ENCODE measurements at regions not wholly inside any gene's neighbourhood (a gene's known extent, or its start where the extent isn't known, plus 50 kb on each side); places are given as distances from the start of the nearest gene placed in this dataset.
A peak's percentile ranks its signal among the peaks of the same experiment; 100 is the strongest.

GRCh38 chr2:18408638-18409037 is 151.8 kb downstream of the RDH14 start:
- no peak overlapping the region for H3K27ac Mint-ChIP-seq
- H3K9me3 Mint-ChIP-seq: no peaks in the 10 kb centered on the region
- no peaks in the 10 kb centered on the region for H3K27me3 Mint-ChIP-seq (ENCODE audit: low read depth)
- no peak overlapping the region for H3K4me3 Mint-ChIP-seq
- no peaks in the 10 kb centered on the region for H3K36me3 Mint-ChIP-seq (ENCODE audit: low read depth)
- TF ChIP-seq CTCF (IDR thresholded peaks at IDR 0.05; ENCODE audit: unreplicated experiment in 3 of 3): no peak
- peaks cover 11% of the 10 kb centered on the region for H3K4me1 Mint-ChIP-seq

GRCh38 chr2:18406219-18406618 is 154.2 kb downstream of the RDH14 start:
- Mint-ChIP-seq H3K27me3 (ENCODE audit: low read depth) (no peaks in the 10 kb centered on the region), H3K27ac (no peak overlapping the region)

GRCh38 chr2:18404708-18405107 is 155.7 kb downstream of the RDH14 start:
- peaks cover 5% of the 10 kb centered on the region for H3K4me1 Mint-ChIP-seq
- no peaks in the 10 kb centered on the region for H3K36me3 Mint-ChIP-seq (ENCODE audit: low read depth)
- H3K4me3 Mint-ChIP-seq: no peak overlapping the region
- no peaks in the 10 kb centered on the region for H3K9me3 Mint-ChIP-seq
- peak; percentile 21 to 42 (median 29) for TF ChIP-seq CTCF (IDR thresholded peaks at IDR 0.05; ENCODE audit: unreplicated experiment in 3 of 3)
- H3K27ac Mint-ChIP-seq: peak overlapping the region in 1 of 3 experiments; percentile 60
- no peaks in the 10 kb centered on the region for H3K27me3 Mint-ChIP-seq (ENCODE audit: low read depth)

More at GRCh38 chr2:18406219-18406618, 154.2 kb downstream of the RDH14 start:
- H3K4me3 Mint-ChIP-seq: no peak overlapping the region
- H3K4me1 Mint-ChIP-seq: peaks cover 5% of the 10 kb centered on the region
- no peaks in the 10 kb centered on the region for H3K9me3 Mint-ChIP-seq
- no peak for TF ChIP-seq CTCF (IDR thresholded peaks at IDR 0.05; ENCODE audit: unreplicated experiment in 3 of 3)
- no peaks in the 10 kb centered on the region for H3K36me3 Mint-ChIP-seq (ENCODE audit: low read depth)

GRCh38 chr2:18403921-18404522 is 156.4 kb downstream of the RDH14 start:
- Mint-ChIP-seq H3K27ac (peak overlapping the region in 1 of 3 experiments; percentile 60), H3K36me3 (ENCODE audit: low read depth) (no peaks in the 10 kb centered on the region), H3K27me3 (ENCODE audit: low read depth) (no peaks in the 10 kb centered on the region), H3K4me1 (peaks cover 5% of the 10 kb centered on the region), H3K9me3 (no peaks in the 10 kb centered on the region), H3K4me3 (no peak overlapping the region)
- TF ChIP-seq CTCF (IDR thresholded peaks at IDR 0.05; ENCODE audit: unreplicated experiment in 3 of 3): no peak

GRCh38 chr2:18402831-18403230 is 157.6 kb downstream of the RDH14 start:
- no peaks in the 10 kb centered on the region for H3K36me3 Mint-ChIP-seq (ENCODE audit: low read depth)
- H3K9me3 Mint-ChIP-seq: no peaks in the 10 kb centered on the region
- no peak overlapping the region for H3K27ac Mint-ChIP-seq
- no peak overlapping the region for H3K4me3 Mint-ChIP-seq
- H3K4me1 Mint-ChIP-seq: peaks cover 5% of the 10 kb centered on the region
- H3K27me3 Mint-ChIP-seq (ENCODE audit: low read depth): peaks cover 4% of the 10 kb centered on the region
- no peak for TF ChIP-seq CTCF (IDR thresholded peaks at IDR 0.05; ENCODE audit: unreplicated experiment in 3 of 3)

- Mint-ChIP-seq H3K27me3 (ENCODE audit: low read depth) (peaks cover 7% of the 10 kb centered on the region), H3K9me3 (no peaks in the 10 kb centered on the region), H3K36me3 (ENCODE audit: low read depth) (no peaks in the 10 kb centered on the region)
Measured at GRCh38 chr2:18401471-18401870, 159.0 kb downstream of the RDH14 start.

More at GRCh38 chr2:18401471-18401870, 159.0 kb downstream of the RDH14 start:
- Mint-ChIP-seq H3K4me3 (no peak overlapping the region), H3K4me1 (peaks cover 5% of the 10 kb centered on the region), H3K27ac (no peak overlapping the region)
- TF ChIP-seq CTCF (IDR thresholded peaks at IDR 0.05; ENCODE audit: unreplicated experiment in 3 of 3): no peak
